KMS-11 (cell line): ENCODE measurements at regions not wholly inside any gene's neighbourhood (a gene's known extent, or its start where the extent isn't known, plus 50 kb on each side); places are given as distances from the start of the nearest gene placed in this dataset.

Experiments used
- H2AFZ ChIP-seq: fragments of 200-600 bp; sonication (generic); 2 replicates; pipeline ENCODE4 v1.6.1; 2016; ENCODE audit warnings: antibody characterized with exemption, mixed run types, low read depth
- H3K27ac ChIP-seq: fragments of 200-600 bp; sonication (generic); 2 replicates; pipeline ENCODE4 v1.6.1; 2016; ENCODE audit warnings: mild to moderate bottlenecking, mixed run types
- H3K27me3 ChIP-seq: fragments of 200-600 bp; sonication (generic); 2 replicates; pipeline ENCODE4 v1.6.1; 2017; ENCODE audit warnings: mild to moderate bottlenecking, low read depth, mixed run types, moderate library complexity; ENCODE audit not compliant: insufficient read depth
- H3K36me3 ChIP-seq: fragments of 200-600 bp; sonication (generic); 2 replicates; pipeline ENCODE4 v1.6.1; 2017; ENCODE audit warnings: mild to moderate bottlenecking, mixed run types; ENCODE audit not compliant: insufficient read depth
- H3K4me1 ChIP-seq: fragments of 200-600 bp; sonication (generic); 2 replicates; pipeline ENCODE4 v1.6.1; 2016; ENCODE audit warnings: mild to moderate bottlenecking, low read depth, mixed run types; ENCODE audit not compliant: poor library complexity, severe bottlenecking
- H3K4me2 ChIP-seq: fragments of 200-600 bp; sonication (generic); 2 replicates; pipeline ENCODE4 v1.7.0; 2016; ENCODE audit warnings: mild to moderate bottlenecking, mixed run types
- H3K4me3 ChIP-seq: fragments of 200-600 bp; sonication (generic); IDR thresholded peaks from 2 replicates; pipeline ENCODE4 v1.6.1; 2017; ENCODE audit warnings: low read depth, low read length, mixed read lengths; ENCODE audit not compliant: insufficient read depth
- H3K79me2 ChIP-seq: fragments of 200-600 bp; sonication (generic); 2 replicates; pipeline ENCODE4 v1.6.1; 2016; ENCODE audit warnings: low read depth, mixed run types; ENCODE audit not compliant: insufficient read depth
- H3K9ac ChIP-seq: fragments of 200-600 bp; sonication (generic); 2 replicates; pipeline ENCODE4 v1.6.1; 2016; ENCODE audit warnings: mild to moderate bottlenecking, mixed run types
- H4K20me1 ChIP-seq: fragments of 200-600 bp; sonication (generic); 2 replicates; pipeline ENCODE4 v1.6.1; 2016; ENCODE audit warnings: mild to moderate bottlenecking, mixed run types; ENCODE audit not compliant: insufficient read depth
- CTCF ChIP-seq: fragments of 200-600 bp; sonication (generic); conservative IDR thresholded peaks from 2 replicates; pipeline ENCODE4 v1.6.1; 2017; ENCODE audit warnings: low read depth, mild to moderate bottlenecking, antibody characterized with exemption, low read length, moderate library complexity, mixed read lengths

- Histone ChIP-seq H3K4me1 (no peaks in the 10 kb centered on the region), H3K79me2 (no peaks in the 10 kb centered on the region), H4K20me1 (no peaks in the 10 kb centered on the region), H3K9ac (no peak overlapping the region), H3K36me3 (no peaks in the 10 kb centered on the region), H3K4me2 (no peak overlapping the region), H3K4me3 (no peak overlapping the region), H3K27ac (no peak overlapping the region), H2AFZ (no peak overlapping the region), H3K27me3 (no peaks in the 10 kb centered on the region)
- TF ChIP-seq CTCF, result no peak
Observed at GRCh38 chr4:66647476-66647875, 897.8 kb downstream of the CENPC start.

GRCh38 chr4:66640233-66640990 is 904.9 kb downstream of the CENPC start:
- Histone ChIP-seq H3K27ac (no peak overlapping the region), H3K79me2 (no peaks in the 10 kb centered on the region), H2AFZ (no peak overlapping the region), H3K4me2 (no peak overlapping the region), H3K36me3 (no peaks in the 10 kb centered on the region), H3K9ac (no peak overlapping the region), H3K4me3 (no peak overlapping the region), H3K4me1 (no peaks in the 10 kb centered on the region), H4K20me1 (no peaks in the 10 kb centered on the region), H3K27me3 (no peaks in the 10 kb centered on the region)
- no peak for TF ChIP-seq CTCF

GRCh38 chr4:66639361-66639760 is 905.9 kb downstream of the CENPC start:
- Histone ChIP-seq H3K36me3 (no peaks in the 10 kb centered on the region), H3K79me2 (no peaks in the 10 kb centered on the region), H3K27me3 (no peaks in the 10 kb centered on the region), H2AFZ (no peak overlapping the region), H3K9ac (no peak overlapping the region), H3K4me2 (no peak overlapping the region), H4K20me1 (no peaks in the 10 kb centered on the region), H3K4me1 (no peaks in the 10 kb centered on the region), H3K4me3 (no peak overlapping the region), H3K27ac (no peak overlapping the region)
- TF ChIP-seq CTCF, result no peak

GRCh38 chr4:66636349-66636748 is 909.0 kb downstream of the CENPC start:
- no peak for TF ChIP-seq CTCF
- no peaks in the 10 kb centered on the region for H3K36me3 ChIP-seq
- no peak overlapping the region for H2AFZ ChIP-seq
- H3K27me3 ChIP-seq, result no peaks in the 10 kb centered on the region
- H3K79me2 ChIP-seq, result no peaks in the 10 kb centered on the region
- H3K4me3 ChIP-seq, result no peak overlapping the region
- no peaks in the 10 kb centered on the region for H4K20me1 ChIP-seq
- H3K27ac ChIP-seq, result no peak overlapping the region
- no peaks in the 10 kb centered on the region for H3K4me1 ChIP-seq
- H3K4me2 ChIP-seq, result no peak overlapping the region
- H3K9ac ChIP-seq, result no peak overlapping the region
